ENCODE measurements at regions not wholly inside any gene's neighbourhood (a gene's known extent, or its start where the extent isn't known, plus 50 kb on each side); places are given as distances from the start of the nearest gene placed in this dataset.

- H3K36me3 ChIP-seq: no peaks in the 10 kb centered on the region
- intact Hi-C loops (cut with DNase I): no loop called here
Observed at GRCh38 chr6:134560019-134560418, 242.1 kb upstream of the SGK1 start.

DNA sequence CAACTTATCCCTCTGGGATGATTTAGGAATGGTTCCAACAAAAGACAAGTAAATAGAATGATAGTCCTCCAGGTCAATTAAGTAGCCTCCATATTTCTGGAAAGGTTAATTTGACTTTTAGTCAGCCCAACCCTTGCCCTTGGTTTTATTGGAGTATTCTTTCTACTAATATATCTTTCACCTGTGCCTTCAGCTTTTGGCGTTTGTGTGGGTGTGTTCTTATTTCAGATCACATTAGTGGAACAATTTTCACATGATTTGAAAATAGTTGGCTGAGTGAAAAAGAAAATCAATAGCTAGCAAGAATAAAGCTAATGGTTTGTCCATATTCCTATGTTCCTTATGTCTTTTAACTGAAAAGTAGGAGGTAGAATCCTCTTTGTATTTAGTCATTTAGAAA, 239.6 kb upstream of the SGK1 start:
- intact Hi-C loops (cut with DNase I): no loop called here
- H3K4me3 ChIP-seq: no peak overlapping the region
- whole genome bisulfite sequencing, 2 donors: 38 to 67% methylated on average over 1 of the region's 1 CpG
- no peak for TF ChIP-seq CTCF (IDR thresholded peaks at IDR 0.05)
- TF ChIP-seq POLR2AphosphoS5 (IDR thresholded peaks at IDR 0.05): no peak
- no peak for TF ChIP-seq POLR2A (IDR thresholded peaks at IDR 0.05)
- TF ChIP-seq EP300 (IDR thresholded peaks at IDR 0.05): no peak
- no peaks in the 10 kb centered on the region for H3K9me3 ChIP-seq
- H3K36me3 ChIP-seq: no peaks in the 10 kb centered on the region
- DNase-seq: no peak
- H3K27ac ChIP-seq: no peak overlapping the region
- no peaks in the 10 kb centered on the region for H3K4me1 ChIP-seq
- H3K27me3 ChIP-seq: no peaks in the 10 kb centered on the region

More at GRCh38 chr6:134560019-134560418, 242.1 kb upstream of the SGK1 start:
- Histone ChIP-seq H3K4me1 (no peaks in the 10 kb centered on the region), H3K9me3 (no peaks in the 10 kb centered on the region), H3K4me3 (no peak overlapping the region), H3K27me3 (no peaks in the 10 kb centered on the region), H3K27ac (no peak overlapping the region)
- no peak for TF ChIP-seq CTCF (IDR thresholded peaks at IDR 0.05)
- no peak for TF ChIP-seq POLR2A (IDR thresholded peaks at IDR 0.05)
- no peak for TF ChIP-seq EP300 (IDR thresholded peaks at IDR 0.05)
- no peak for TF ChIP-seq POLR2AphosphoS5 (IDR thresholded peaks at IDR 0.05)
- no peak for DNase-seq

GRCh38 chr6:134555672-134556071, 237.8 kb upstream of the SGK1 start:
- no peak for DNase-seq
- Histone ChIP-seq H3K36me3 (no peaks in the 10 kb centered on the region), H3K27me3 (no peaks in the 10 kb centered on the region), H3K27ac (no peak overlapping the region), H3K4me1 (no peaks in the 10 kb centered on the region), H3K9me3 (no peaks in the 10 kb centered on the region), H3K4me3 (no peak overlapping the region)
- WGBS, 2 donors: 82 to 88% methylated on average over 1 of the region's 1 CpG
- intact Hi-C loops (cut with DNase I): no loop called here
- no peak for TF ChIP-seq EP300 (IDR thresholded peaks at IDR 0.05)

- Histone ChIP-seq H3K36me3 (no peaks in the 10 kb centered on the region), H3K27ac (no peak overlapping the region), H3K4me1 (no peaks in the 10 kb centered on the region), H3K9me3 (no peaks in the 10 kb centered on the region), H3K27me3 (no peaks in the 10 kb centered on the region), H3K4me3 (no peak overlapping the region)
- intact Hi-C loops (cut with DNase I): no loop called here
- no peak for TF ChIP-seq POLR2A (IDR thresholded peaks at IDR 0.05)
- TF ChIP-seq EP300 (IDR thresholded peaks at IDR 0.05): no peak
- no peak for TF ChIP-seq CTCF (IDR thresholded peaks at IDR 0.05)
- TF ChIP-seq POLR2AphosphoS5 (IDR thresholded peaks at IDR 0.05): no peak
- WGBS, 2 donors: 91 to 93% methylated on average over 3 of the region's 3 CpGs
- no peak for DNase-seq
Observed at GRCh38 chr6:134553936-134554335, 236.0 kb upstream of the SGK1 start.

GRCh38 chr6:134551245-134551960, 233.5 kb upstream of the SGK1 start:
- Histone ChIP-seq H3K4me3 (no peak overlapping the region), H3K27me3 (no peaks in the 10 kb centered on the region), H3K27ac (no peak overlapping the region), H3K4me1 (no peaks in the 10 kb centered on the region), H3K36me3 (no peaks in the 10 kb centered on the region), H3K9me3 (no peaks in the 10 kb centered on the region)
- DNase-seq: no peak
- intact Hi-C loops (cut with DNase I): no loop called here
- no peak for TF ChIP-seq CTCF (IDR thresholded peaks at IDR 0.05)
- TF ChIP-seq POLR2A (IDR thresholded peaks at IDR 0.05): no peak
- TF ChIP-seq EP300 (IDR thresholded peaks at IDR 0.05): no peak
- no peak for TF ChIP-seq POLR2AphosphoS5 (IDR thresholded peaks at IDR 0.05)
- 79 to 84% methylated on average over 6 of the region's 6 CpGs for WGBS, 2 donors
